ENCODE measurements at regions not wholly inside any gene's neighbourhood (a gene's known extent, or its start where the extent isn't known, plus 50 kb on each side); places are given as distances from the start of the nearest gene placed in this dataset.

DNA sequence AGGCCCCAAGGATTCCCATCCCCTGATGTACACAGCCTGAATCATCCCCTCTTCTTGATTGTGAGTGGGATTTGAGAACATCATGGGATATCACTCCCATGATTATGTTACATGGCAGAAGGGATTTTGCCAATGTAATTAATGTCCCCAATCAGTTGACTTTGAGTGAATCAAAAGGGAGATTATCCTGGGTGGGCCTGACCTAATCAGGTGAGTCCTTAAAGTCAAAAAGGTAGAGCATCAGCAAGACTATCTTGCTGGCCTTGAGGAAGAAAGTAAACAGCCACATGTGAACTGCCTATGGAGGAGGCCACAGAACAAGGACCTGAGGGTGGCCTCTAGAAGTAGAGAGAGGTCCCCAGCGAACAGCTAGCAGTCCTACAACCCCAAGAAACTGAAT is 203.1 kb upstream of the ATP6AP2 start:
- no peak overlapping the region for H3K4me3 Mint-ChIP-seq
- ATAC-seq (ENCODE audit: low read depth) = no peak
- H3K27ac Mint-ChIP-seq = no peak overlapping the region
- H3K36me3 Mint-ChIP-seq (ENCODE audit: low read depth) = no peaks in the 10 kb centered on the region
- no peaks in the 10 kb centered on the region for H3K27me3 Mint-ChIP-seq
- DNase-seq = no peak
- no peaks in the 10 kb centered on the region for H3K4me1 Mint-ChIP-seq
- intact Hi-C loops (cut with micrococcal nuclease) = no loop called here
- TF ChIP-seq, protein P1, sequence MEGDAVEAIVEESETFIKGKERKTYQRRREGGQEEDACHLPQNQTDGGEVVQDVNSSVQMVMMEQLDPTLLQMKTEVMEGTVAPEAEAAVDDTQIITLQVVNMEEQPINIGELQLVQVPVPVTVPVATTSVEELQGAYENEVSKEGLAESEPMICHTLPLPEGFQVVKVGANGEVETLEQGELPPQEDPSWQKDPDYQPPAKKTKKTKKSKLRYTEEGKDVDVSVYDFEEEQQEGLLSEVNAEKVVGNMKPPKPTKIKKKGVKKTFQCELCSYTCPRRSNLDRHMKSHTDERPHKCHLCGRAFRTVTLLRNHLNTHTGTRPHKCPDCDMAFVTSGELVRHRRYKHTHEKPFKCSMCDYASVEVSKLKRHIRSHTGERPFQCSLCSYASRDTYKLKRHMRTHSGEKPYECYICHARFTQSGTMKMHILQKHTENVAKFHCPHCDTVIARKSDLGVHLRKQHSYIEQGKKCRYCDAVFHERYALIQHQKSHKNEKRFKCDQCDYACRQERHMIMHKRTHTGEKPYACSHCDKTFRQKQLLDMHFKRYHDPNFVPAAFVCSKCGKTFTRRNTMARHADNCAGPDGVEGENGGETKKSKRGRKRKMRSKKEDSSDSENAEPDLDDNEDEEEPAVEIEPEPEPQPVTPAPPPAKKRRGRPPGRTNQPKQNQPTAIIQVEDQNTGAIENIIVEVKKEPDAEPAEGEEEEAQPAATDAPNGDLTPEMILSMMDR (IDR thresholded peaks at IDR 0.05) = no peak
- ChIA-PET CTCF (no interaction called here), POLR2A (no interaction called here)
- H3K9me3 Mint-ChIP-seq = no peaks in the 10 kb centered on the region

DNA sequence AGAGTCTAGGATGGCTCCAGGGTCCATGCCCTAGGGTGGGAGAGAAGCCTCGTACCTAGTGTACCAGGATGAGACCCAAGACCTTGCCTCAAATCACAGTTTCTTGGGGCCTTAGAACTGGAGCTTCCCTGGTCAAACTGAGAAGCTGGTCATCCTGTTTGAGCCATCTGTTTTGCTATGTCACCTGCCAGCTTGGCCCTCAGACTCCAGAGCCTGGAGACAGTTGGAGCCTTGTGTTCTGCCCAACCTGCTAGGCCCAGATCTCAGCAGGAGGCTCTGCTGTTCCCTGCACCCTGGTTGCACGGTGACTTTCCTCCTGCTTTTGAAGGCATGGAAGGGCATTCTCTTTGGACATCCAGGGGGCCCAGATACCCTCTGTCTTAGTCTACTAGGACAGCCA is 206.3 kb upstream of the ATP6AP2 start:
- DNase-seq (no peak), ATAC-seq (ENCODE audit: low read depth) (no peak)
- intact Hi-C loops (cut with micrococcal nuclease) = no loop called here
- Mint-ChIP-seq H3K27ac (no peak overlapping the region), H3K4me1 (no peaks in the 10 kb centered on the region), H3K27me3 (no peaks in the 10 kb centered on the region), H3K9me3 (no peaks in the 10 kb centered on the region), H3K36me3 (ENCODE audit: low read depth) (no peaks in the 10 kb centered on the region), H3K4me3 (no peak overlapping the region)
- TF ChIP-seq, protein P1 (IDR thresholded peaks at IDR 0.05) = no peak
- CTCF ChIA-PET = no interaction called here
- POLR2A ChIA-PET = no interaction called here

GRCh38 chrX:40373641-40374040 is 207.1 kb upstream of the ATP6AP2 start:
- Mint-ChIP-seq H3K4me3 (no peak overlapping the region), H3K36me3 (ENCODE audit: low read depth) (no peaks in the 10 kb centered on the region), H3K27ac (no peak overlapping the region), H3K27me3 (no peaks in the 10 kb centered on the region), H3K4me1 (no peaks in the 10 kb centered on the region), H3K9me3 (no peaks in the 10 kb centered on the region)
- intact Hi-C loops (cut with micrococcal nuclease) = no loop called here
- DNase-seq (no peak), ATAC-seq (ENCODE audit: low read depth) (no peak)
- ChIA-PET CTCF (no interaction called here), POLR2A (no interaction called here)
- TF ChIP-seq, protein P1 (IDR thresholded peaks at IDR 0.05) = no peak

DNA sequence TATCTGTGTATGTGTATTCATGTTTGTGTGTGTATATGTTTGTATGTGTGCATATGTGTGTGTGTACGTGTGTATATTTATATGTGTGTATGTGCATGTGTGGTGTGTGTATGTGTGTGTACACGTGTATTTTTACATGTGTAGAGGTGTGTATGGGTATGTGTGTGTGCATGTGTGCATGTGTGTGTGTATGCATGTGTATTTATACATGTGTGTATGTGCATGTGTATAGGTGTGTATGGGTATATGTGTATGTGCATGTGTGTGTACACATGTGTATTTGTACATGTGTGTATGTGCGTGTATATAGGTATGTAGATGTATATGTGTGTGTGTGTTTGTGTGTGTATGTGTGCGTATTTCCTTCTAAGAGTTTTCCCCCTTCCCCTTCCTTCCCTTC is 207.7 kb upstream of the ATP6AP2 start:
- CTCF ChIA-PET = no interaction called here

GRCh38 chrX:40371376-40371775 is 209.4 kb upstream of the ATP6AP2 start:
- Mint-ChIP-seq H3K36me3 (ENCODE audit: low read depth) (no peaks in the 10 kb centered on the region), H3K9me3 (no peaks in the 10 kb centered on the region), H3K27ac (no peak overlapping the region), H3K4me1 (no peaks in the 10 kb centered on the region), H3K27me3 (no peaks in the 10 kb centered on the region), H3K4me3 (no peak overlapping the region)
- ATAC-seq (ENCODE audit: low read depth) (no peak), DNase-seq (no peak)
- POLR2A ChIA-PET = no interaction called here
- intact Hi-C loops (cut with micrococcal nuclease) = no loop called here
- TF ChIP-seq, protein P1 (IDR thresholded peaks at IDR 0.05) = no peak
- CTCF ChIA-PET = no interaction called here

More for the DNA sequence above, 207.7 kb upstream of the ATP6AP2 start:
- Mint-ChIP-seq H3K4me3 (no peak overlapping the region), H3K27ac (no peak overlapping the region), H3K36me3 (ENCODE audit: low read depth) (no peaks in the 10 kb centered on the region), H3K27me3 (no peaks in the 10 kb centered on the region), H3K9me3 (no peaks in the 10 kb centered on the region), H3K4me1 (no peaks in the 10 kb centered on the region)
- TF ChIP-seq, protein P1 (IDR thresholded peaks at IDR 0.05) = no peak
- intact Hi-C loops (cut with micrococcal nuclease) = no loop called here
- no peak for ATAC-seq (ENCODE audit: low read depth)
- POLR2A ChIA-PET = no interaction called here
- no peak for DNase-seq

Data from activated B cell treated with CpG ODN at 0.5 μM for 24 hours (primary cell).